Pons (tissue), 1 donor: ENCODE measurements at regions not wholly inside any gene's neighbourhood (a gene's known extent, or its start where the extent isn't known, plus 50 kb on each side); places are given as distances from the start of the nearest gene placed in this dataset.
"Not testable (repeated sequence)": the region's sequence is repeated elsewhere in the genome, so short reads cannot be mapped to it uniquely, and the experiment has no call there.

Experiments used
- DNase-seq: peaks from one replicate; pipeline ENCODE4 v3.0.0-alpha.2; 2016; ENCODE audit warnings: low spot score

DNA sequence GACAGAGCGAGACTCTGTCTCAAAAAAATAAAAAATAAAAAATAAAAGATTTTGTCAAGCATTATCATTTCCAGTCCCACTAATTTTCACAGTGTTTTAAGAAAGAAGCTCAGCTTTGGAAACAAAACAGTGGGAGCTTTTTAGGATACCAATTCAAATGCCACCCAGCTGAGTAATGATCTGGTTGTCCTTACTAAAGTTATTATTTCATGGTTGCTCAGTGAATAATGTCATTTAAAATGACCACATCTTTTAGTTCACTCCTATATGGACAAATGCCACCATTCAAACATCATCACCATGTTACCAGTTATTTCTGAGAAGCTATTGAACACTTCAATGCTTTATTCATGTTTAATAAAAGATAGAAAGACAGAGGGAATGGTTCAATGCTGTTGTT is 365.0 kb downstream of the CCER1 start:
- no peak for DNase-seq

DNA sequence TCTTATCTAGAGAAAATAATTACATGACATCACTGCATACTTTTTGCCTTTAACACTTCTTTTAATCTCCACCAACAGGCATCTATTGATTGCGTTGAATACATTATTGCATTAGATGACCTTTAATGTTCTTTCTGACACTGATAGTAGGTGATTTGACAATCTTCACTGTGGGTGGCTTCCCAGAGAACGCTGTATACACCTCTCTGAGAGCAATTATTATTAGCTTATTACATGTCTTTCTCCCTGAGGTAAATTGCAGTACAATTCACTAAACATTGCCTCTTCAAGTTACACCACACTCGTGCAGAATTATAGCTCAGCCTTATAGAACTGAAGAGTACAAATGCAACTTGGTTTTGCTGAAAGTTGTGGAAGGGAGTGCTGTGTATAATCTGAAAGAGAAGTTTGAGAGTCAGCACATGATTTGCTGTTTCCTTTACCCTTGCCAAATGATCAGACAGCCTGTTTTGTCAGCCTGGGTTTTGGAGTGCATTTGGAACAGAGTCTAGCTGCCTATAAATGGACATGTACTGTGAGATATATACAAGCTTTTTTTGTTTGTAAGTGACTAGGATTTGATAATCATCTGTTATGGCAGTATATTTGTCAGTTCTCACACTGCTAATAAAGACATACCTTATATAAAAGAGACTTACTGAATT is 369.2 kb downstream of the CCER1 start:
- no peak for DNase-seq

DNA sequence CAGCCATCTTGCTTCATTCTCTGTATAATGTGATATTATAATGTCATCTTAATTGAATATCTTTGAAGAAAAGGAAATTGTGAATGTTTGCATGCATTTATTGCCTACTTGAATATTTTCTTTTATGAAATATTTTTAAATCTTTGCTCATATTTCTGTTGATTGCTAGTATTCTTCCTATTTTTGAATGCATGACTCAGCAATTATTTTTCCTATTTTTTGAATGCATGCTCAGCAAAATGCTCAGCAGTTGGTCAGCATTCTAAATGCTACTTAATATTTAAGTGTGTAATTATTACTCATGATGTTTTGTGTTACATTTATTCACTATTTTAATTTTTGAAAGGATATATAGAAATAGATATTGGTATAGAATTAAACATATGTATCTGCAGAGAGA is 378.3 kb downstream of the CCER1 start:
- no peak for DNase-seq

DNA sequence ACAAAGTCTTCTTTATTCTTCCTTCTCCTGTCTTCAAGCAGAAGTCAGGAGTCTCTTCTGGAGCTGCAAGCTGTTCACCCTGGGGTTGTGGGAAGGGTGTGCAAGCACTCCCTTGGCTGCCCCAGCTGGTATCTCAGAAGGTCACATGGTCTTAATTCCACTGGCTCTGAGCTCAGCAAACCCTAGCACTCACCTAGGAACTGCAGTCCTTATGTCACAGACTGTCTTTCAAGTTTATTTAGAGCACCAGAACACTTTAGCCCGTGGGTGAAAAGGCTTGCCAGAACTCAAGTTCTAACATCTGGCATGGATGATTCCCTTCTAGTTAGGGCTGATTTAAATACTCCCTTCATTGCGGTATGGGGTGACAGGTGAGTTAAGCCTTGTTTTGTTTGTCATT is 379.0 kb downstream of the CCER1 start:
- DNase-seq: no peak

DNA sequence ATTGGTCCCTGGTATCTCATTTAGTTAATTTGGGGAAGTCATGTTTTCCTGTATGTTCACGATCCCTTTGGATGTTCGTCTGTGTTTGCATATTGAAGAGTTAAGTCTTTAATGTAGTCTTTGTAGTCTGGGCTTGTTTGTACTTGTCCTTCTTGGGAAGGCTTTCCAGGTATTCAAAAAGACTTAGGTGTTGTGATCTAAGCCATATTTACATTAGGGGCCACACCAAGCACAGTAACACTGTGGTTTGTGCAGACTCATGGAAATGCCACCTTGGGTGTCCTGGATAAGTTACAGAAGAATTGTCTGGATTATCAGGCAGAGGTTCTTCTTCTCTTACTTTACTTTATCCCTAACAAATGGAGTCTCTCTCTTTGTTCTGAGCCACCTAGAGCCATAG is 380.3 kb downstream of the CCER1 start:
- DNase-seq: no peak

DNA sequence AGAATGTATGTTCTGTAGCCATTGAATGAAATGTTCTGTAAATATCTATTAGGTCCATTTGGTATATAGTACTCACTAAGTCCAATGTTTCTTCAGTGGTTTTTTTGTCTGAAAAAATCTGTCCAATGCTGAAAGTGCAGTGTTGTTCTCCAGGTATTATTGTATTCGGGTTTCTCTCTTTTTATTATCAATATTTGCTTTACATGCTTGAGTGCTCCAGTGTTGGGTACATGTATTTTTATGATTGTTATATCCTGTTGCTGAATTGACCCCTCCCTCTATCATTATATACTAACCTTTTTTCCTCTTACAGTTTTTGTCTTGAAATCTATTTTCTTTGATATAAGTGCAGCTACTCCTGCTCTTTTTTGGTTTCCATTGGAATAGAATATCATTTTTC is 382.2 kb downstream of the CCER1 start:
- DNase-seq: no peak

DNA sequence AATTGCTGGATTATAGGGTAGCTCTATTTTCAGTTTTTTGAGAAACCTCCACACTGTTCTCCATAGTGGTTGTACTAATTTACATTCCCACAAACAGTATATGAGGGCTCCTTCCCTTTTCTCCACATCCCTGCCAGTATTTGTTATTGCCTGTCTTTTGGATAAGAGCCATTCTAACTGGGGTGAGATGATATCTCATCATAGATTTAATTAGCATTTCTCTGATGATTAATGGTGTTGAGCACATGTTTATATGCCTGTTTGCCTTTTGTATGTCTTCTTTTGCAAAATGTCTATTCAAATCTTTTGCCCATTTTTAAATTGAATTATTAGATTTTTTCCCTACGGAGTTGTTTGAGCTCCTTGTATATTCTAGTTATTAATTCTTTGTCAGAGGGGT is 385.3 kb downstream of the CCER1 start:
- DNase-seq: no peak

DNA sequence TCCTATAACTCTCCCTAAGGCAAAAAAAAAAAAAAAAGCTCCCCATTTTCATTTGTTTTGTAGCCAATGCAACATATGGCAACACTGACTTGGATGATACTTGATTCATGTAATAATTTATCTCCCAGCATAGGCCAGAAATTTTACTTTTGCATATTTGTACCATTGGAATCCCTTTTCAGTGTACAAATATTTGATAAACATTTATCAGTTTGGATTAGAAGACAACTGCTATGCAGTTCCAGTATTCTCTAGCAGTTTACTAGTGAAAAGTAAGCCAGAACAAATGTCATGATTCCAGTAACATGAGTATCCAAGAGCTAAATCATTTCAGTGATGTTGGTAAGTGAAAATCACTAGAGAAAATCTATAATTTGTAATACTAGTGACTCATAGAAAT is 392.3 kb downstream of the CCER1 start:
- DNase-seq: no peak

DNA sequence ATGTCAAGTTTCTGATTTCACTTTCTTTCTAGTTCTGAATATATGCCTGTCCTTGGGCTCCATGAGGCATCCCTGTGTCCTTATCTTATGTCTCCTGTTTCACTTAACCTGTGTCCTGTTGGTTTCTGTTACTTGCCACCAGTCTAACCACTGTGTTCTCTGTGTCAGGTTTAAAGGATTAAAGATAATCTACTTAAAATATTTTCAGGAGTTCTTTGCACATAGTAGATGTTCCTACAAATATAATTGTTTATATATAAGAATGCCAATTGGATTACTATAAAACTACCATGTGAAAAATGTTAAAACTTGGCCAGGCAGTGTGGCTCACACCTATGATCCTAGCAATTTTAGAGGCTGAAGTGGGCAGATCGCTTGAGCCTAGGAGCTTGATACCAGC is 406.4 kb downstream of the CCER1 start:
- no peak for DNase-seq

DNA sequence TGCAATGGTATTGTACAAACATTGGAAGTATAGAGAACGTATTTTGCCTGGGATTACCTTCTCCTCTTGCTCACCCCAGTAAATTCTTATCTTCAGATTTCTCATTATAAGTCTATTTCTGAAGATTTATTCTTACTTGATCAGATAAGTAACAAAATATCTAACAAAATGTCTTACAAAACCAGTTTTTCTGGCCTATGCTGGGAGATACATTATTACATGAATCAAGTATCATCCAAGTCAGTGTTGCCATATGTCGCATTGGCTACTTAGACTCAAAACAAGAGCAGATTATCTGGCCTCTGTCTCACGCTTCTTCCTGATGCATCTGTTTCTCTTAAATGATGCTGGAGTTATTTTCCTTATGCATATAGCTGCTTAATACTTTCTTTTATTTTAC is 408.5 kb downstream of the CCER1 start:
- no peak for DNase-seq

DNA sequence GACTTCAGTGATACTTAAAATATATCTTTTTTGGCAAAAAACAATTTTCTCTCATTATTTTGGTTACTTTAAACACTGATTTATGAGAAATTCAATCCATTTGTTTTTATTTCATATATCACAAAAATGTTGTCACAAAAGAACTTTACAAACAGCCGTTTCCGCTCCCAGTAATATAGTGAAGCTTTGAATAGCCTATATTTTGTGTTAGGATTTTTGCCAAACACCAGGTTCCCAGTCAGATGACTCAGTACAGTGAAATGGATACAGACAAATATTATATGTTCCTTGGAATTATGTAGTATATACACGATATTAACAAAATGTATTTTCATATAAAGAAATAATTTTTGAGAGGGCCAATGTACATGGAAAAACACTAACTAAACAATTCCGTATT is 411.1 kb downstream of the CCER1 start:
- no peak for DNase-seq

DNA sequence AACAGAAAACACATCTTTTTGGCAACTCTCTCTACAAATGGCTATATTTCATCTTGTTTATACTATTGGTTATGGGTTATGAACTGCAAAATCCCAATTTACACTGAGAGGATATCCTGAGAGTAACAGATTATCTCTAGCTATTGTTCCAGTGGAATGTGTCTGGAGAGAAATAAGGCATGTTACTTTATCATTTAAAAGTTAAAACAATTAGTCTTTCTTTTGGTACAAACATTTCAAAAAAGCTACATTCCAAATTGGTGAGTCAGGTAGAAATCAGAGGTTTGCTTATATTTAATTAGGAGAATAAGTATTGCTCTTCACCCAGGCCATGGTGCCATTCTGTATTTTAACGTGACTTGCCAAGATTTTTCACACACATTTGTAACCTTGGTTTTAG is 411.6 kb downstream of the CCER1 start:
- no peak for DNase-seq

DNA sequence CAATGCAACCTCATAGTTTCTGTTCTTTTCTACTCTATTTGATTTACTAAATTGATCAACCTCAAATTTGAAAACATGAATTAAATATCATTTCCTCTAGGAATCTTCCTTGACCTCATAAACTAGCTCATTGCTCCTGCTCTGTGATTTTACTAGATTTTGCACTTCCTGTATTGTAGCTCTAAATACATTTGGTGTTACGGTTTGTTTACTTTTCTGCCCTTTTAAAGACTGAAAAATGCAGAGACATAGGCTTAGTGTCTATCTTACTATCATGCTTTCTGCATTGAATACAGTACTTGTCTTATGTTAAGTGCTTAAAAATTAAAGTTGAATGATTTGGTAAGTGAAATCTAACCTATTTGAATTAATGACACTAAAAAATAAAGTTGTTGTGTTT is 412.1 kb downstream of the CCER1 start:
- DNase-seq: not testable (repeated sequence)

DNA sequence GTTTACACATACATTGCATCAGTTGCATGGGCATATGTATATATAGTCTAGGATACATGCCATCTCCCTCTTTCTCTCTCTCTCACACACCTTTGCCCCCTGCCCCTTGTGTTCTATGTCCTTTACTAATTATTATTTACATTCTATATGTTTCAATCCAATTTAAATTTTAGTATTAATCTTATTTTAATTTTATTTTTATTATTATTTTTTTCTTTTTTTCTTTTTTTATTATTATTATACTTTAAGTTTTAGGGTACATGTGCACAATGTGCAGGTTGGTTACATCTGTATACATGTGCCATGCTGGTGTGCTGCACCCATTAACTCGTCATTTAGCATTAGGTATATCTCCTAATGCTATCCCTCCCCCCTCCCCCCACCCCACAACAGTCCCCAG is 421.1 kb downstream of the CCER1 start:
- DNase-seq: not testable (repeated sequence)

DNA sequence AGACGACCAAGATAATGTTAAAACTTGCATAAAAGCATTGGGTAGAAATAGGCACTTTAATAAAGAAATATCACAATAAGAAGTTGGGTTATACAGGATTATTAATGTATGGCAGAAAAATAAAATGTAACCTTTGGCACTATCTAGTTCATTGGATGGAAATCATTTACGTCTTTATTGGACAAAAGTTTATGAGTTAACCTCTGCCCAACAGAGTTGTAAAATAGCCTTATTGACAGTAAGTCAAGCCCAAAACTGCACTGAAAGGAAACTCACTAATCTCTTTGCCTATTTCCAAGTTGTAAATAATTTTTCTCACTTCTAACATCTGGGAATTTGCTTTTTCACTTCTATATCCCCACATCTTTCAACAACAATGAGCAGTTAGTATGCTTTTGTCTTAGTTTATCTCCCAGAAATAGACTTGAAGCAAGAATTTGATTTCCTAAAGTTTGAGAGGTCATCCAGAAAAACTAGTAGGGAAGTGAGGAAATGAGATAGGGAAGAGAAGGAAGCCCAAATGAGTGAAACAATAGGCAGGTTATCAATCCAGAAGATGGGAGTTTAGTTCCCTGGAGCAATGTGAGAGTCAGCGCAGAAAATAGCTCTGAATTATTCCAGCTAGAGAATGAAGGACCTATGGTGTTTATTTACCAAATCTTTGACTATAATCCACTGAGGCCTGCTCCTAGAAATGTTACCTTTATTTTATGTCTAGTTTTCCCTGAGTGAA is 434.8 kb downstream of the CCER1 start:
- DNase-seq: no peak

DNA sequence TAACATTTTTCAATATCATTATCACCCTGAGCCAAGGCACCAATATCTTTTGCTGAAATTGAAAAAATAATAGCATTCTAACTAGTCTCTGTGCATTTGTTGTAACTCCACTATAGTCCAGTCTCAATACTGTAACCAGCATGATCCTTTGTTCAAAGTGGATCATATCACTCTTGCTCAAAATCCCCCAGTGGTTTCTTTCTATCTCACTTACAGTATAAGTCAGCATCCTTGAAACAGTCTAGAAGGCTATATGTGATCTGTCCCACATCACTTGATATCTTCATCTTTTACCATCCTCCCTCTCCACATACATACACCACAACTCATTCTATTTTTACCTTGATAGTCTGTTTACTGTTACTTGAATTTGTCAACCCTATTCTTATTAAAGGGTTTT is 435.7 kb downstream of the CCER1 start:
- DNase-seq: no peak

DNA sequence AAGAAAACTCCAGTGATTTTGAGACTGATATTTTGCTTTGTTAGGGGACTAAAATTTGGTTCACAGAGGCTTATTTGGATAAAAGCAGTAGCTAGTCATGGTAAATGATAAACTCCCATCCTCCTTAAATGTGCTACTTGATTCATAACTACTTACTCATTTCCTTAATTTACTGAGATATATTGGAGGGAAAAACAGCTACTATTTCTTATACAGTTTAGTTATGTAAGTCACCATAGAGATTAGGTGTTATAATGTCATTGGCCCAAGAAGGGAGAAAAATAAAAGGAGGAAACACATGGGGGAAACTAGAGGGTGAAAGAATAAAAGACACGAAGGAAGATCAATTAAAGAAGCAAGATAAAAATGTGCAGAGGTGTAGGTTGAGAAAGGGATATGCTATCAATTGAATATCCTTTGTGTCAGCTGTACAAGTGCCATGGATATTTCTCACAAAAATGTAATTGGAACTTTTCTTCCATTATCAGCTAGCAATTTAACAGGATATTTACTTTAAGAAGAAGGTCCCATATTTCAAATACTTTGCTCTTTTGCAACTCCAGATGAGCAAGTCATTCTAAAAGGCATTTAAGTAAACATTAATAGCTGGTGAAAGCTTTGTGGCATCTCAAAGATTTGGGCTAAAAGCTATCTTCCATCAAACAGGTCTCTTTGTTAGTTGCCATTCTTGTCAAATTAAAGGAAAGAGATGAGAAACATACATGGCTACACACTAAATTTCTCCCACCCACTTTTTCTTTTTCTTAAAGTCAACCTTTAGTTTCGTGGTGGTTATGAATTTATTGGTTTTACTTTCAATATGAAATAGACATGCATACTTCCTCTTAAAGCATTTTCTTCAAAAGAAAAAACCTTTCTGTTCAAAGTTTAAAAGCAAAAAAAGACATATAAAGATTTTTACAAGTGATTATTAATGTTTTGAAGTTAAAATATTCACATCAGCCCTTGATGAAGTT is 439.5 kb downstream of the CCER1 start:
- DNase-seq: no peak

DNA sequence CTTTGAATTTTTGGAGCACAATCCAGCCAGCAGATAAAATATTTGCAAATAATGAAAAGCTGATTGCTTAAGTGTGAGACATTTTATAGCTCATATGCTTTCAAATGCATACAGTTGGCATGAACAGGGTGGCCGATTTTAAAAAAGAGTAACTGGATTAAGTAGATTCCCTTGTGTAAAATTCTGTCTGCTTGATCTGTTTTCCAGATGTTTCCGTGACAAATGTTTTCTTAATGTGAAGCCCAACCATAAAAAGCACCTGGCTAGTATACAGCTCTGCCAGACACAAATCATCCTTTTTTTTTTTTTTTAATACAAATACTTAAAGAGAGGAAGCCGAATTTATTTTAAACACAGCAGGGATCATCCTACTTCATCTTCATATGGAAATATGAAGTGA is 440.7 kb downstream of the CCER1 start:
- DNase-seq: no peak

DNA sequence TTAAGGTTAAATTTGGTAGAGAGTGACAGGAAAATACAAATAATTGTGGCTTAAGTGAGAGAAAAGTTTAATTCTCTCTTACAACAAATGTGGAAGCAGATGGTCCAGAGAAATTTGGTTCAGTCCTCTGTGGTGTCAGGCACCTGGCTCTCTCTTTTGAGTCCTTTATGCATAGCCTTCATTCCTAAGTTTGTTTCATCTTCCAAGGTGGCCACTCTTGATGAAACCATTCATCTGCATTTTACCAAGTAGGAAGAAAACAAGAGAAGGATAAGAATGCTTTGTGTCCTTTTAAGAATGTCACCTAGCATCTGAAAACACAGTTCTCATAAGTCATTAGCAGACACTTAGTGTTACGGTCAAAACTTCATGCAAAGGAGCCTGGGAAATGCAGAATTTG is 442.5 kb downstream of the CCER1 start:
- no peak for DNase-seq

DNA sequence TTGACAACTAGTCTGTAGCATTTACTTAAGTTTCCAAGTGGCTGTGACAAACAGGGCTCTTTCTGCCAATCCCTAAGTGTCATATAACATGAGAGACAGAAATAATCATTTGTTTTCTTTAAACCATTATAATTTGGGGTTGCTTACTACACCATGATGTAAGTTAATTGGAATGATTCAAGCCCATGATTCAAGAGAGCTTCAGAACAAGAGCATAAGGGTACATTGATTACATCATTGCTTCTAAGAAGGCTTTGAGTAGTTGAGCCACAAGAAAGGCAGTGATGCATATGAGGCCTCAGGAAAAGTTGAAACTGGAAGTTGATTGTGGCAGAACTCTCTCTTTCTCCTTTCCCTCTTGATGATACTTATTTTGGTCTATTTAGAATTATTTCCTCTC is 444.0 kb downstream of the CCER1 start:
- no peak for DNase-seq

DNA sequence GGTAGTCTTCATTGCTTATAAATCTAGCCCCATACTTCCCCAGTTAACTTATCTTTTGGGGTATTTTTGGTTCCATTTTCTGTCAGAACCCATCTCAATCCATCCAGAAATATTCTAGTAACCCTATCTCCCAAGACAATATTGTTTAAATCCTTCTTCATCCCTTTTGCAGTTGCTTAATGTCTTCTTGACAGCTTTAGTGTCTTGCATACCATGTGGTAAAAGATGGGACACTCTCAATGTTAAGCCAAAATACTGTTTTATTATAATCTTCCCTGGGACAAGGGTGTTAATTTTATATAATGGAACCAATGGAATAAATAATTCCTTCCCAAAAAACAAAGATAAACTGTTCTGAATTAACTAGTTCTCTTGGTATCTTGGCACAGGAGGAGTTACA is 450.2 kb downstream of the CCER1 start:
- no peak for DNase-seq

DNA sequence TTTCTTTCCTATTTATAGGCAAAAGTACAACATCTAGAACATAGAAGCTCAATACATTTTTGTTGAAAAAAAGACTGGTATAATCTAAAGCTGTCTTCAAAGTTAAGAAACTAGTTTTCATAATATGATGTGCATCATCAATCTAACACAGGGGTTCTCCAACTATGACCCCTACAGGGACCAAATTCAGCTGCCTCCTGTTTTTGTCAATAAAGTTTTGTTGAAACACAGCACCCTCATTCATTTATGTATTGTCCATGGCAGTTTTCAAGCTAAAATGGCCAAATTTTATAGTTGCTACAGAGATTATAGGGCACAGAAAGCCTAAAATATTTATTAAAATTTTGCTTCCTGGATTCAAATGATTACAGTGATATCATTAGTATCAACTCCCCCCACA is 452.9 kb downstream of the CCER1 start:
- no peak for DNase-seq

DNA sequence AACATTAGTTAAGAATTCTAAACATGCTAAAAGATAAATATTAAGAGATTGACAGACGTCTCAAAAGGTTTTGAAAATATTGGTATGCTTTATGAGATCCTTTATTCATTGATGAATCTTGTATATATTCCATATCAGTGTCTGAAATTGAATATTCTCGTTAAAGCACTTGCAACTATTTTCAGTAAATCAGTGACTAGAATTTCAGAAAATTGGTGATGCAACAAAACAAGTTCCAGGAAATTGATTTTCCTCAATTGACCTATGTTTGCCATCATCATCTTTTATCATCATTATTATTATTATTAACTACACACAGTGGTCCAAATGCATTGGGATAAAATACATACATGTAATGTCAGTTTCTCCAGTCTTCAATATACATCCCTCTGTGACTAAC is 453.6 kb downstream of the CCER1 start:
- no peak for DNase-seq
